Stimulated activated CD4-positive, alpha-beta T cell treated with anti-CD3 and anti-CD28 coated beads, Interleukin-2, amount 100 ng/mL, for 4 hours (primary cell): ENCODE measurements at regions not wholly inside any gene's neighbourhood (a gene's known extent, or its start where the extent isn't known, plus 50 kb on each side); places are given as distances from the start of the nearest gene placed in this dataset.

ENCODE experiments used
- DNase-seq: peaks from one replicate; pipeline ENCODE4 v3.0.0-alpha.2; 2020; ENCODE audit warnings: low read depth

- no peak for DNase-seq
These were observed 381.1 kb upstream of the ZFP64 start for GRCh38 chr20:52572687-52573086.

GRCh38 chr20:52569201-52569600 is 377.6 kb upstream of the ZFP64 start:
- DNase-seq, result no peak

- no peak for DNase-seq
These were observed 374.0 kb upstream of the ZFP64 start for GRCh38 chr20:52565614-52566013.

- no peak for DNase-seq
These were observed 373.0 kb upstream of the ZFP64 start for GRCh38 chr20:52564594-52564993.

GRCh38 chr20:52552181-52552872 is 360.7 kb upstream of the ZFP64 start:
- DNase-seq, result no peak

- DNase-seq, result no peak
These were observed 350.6 kb upstream of the ZFP64 start for GRCh38 chr20:52542131-52542530.

GRCh38 chr20:52540509-52540908 is 348.9 kb upstream of the ZFP64 start:
- DNase-seq, result no peak

- no peak for DNase-seq
These were observed 348.3 kb upstream of the ZFP64 start for GRCh38 chr20:52539891-52540290.

- no peak for DNase-seq
These were observed 345.3 kb upstream of the ZFP64 start for GRCh38 chr20:52536841-52537400.

- DNase-seq, result no peak
These were observed 344.5 kb upstream of the ZFP64 start for GRCh38 chr20:52536040-52536439.

GRCh38 chr20:52534616-52535015 is 343.0 kb upstream of the ZFP64 start:
- no peak for DNase-seq

- no peak for DNase-seq
These were observed 341.8 kb upstream of the ZFP64 start for GRCh38 chr20:52533401-52533800.

GRCh38 chr20:52532674-52533073 is 341.1 kb upstream of the ZFP64 start:
- DNase-seq, result no peak

- no peak for DNase-seq
These were observed 339.0 kb upstream of the ZFP64 start for GRCh38 chr20:52530571-52530970.

GRCh38 chr20:52529826-52530225 is 338.2 kb upstream of the ZFP64 start:
- no peak for DNase-seq

GRCh38 chr20:52524861-52525260 is 333.3 kb upstream of the ZFP64 start:
- DNase-seq, result no peak

GRCh38 chr20:52518735-52519134 is 327.2 kb upstream of the ZFP64 start:
- DNase-seq, result no peak

GRCh38 chr20:52515877-52516276 is 324.3 kb upstream of the ZFP64 start:
- no peak for DNase-seq

GRCh38 chr20:52500157-52500556 is 308.6 kb upstream of the ZFP64 start:
- no peak for DNase-seq

- no peak for DNase-seq
These were observed 306.2 kb upstream of the ZFP64 start for GRCh38 chr20:52497731-52498130.

- DNase-seq, result no peak
These were observed 304.6 kb upstream of the ZFP64 start for GRCh38 chr20:52496191-52496590.

GRCh38 chr20:52494244-52494643 is 302.7 kb upstream of the ZFP64 start:
- DNase-seq, result peak; percentile 67

GRCh38 chr20:52493171-52493721 is 301.7 kb upstream of the ZFP64 start:
- peak; percentile 8 for DNase-seq
